IPS DF 4.7 (cell line): ENCODE measurements at regions not wholly inside any gene's neighbourhood (a gene's known extent, or its start where the extent isn't known, plus 50 kb on each side); places are given as distances from the start of the nearest gene placed in this dataset.
A peak's percentile ranks its signal among the peaks of the same experiment; 100 is the strongest.
"Not testable (repeated sequence)": the region's sequence is repeated elsewhere in the genome, so short reads cannot be mapped to it uniquely, and the experiment has no call there.

Source experiments
- DNase-seq: peaks from one replicate; pipeline ENCODE4 v3.0.0-alpha.2; 2013; ENCODE audit warnings: low spot score; ENCODE audit errors: extremely low read depth

GRCh38 chr11:13782390-13783075 is 114.1 kb downstream of the FAR1 start:
- DNase-seq: no peak

- no peak for DNase-seq
Measured at GRCh38 chr11:13784441-13784840, 116.0 kb downstream of the FAR1 start.

- no peak for DNase-seq
Measured at GRCh38 chr11:13784855-13785254, 116.4 kb downstream of the FAR1 start.

GRCh38 chr11:13786688-13787087 is 118.2 kb downstream of the FAR1 start:
- DNase-seq: no peak

GRCh38 chr11:13797616-13798015 is 129.1 kb downstream of the FAR1 start:
- not testable (repeated sequence) for DNase-seq

- DNase-seq: no peak
Measured at GRCh38 chr11:13800901-13801300, 132.4 kb downstream of the FAR1 start.

- no peak for DNase-seq
Measured at GRCh38 chr11:13818325-13818724, 144.2 kb upstream of the SPON1 start.

GRCh38 chr11:13826505-13827278 is 135.8 kb upstream of the SPON1 start:
- DNase-seq: no peak

- DNase-seq: no peak
Measured at GRCh38 chr11:13831696-13832095, 130.8 kb upstream of the SPON1 start.

- DNase-seq: peak; percentile 33
Measured at GRCh38 chr11:13834463-13834862, 128.1 kb upstream of the SPON1 start.

- DNase-seq: no peak
Measured at GRCh38 chr11:13836666-13837065, 125.9 kb upstream of the SPON1 start.

- no peak for DNase-seq
Measured at GRCh38 chr11:13837286-13837685, 125.2 kb upstream of the SPON1 start.

- DNase-seq: no peak
Measured at GRCh38 chr11:13841393-13841792, 121.1 kb upstream of the SPON1 start.

GRCh38 chr11:13848031-13848430 is 114.5 kb upstream of the SPON1 start:
- no peak for DNase-seq

- DNase-seq: no peak
Measured at GRCh38 chr11:13850231-13851005, 112.1 kb upstream of the SPON1 start.

- DNase-seq: no peak
Measured at GRCh38 chr11:13851691-13852090, 110.8 kb upstream of the SPON1 start.

GRCh38 chr11:13852481-13852880 is 110.0 kb upstream of the SPON1 start:
- no peak for DNase-seq

GRCh38 chr11:13857828-13858227 is 104.7 kb upstream of the SPON1 start:
- DNase-seq: no peak

- DNase-seq: no peak
Measured at GRCh38 chr11:13859892-13860291, 102.6 kb upstream of the SPON1 start.

- DNase-seq: no peak
Measured at GRCh38 chr11:13861411-13861810, 101.1 kb upstream of the SPON1 start.

GRCh38 chr11:13862845-13863392 is 99.6 kb upstream of the SPON1 start:
- DNase-seq: no peak
